ENCODE measurements at regions not wholly inside any gene's neighbourhood (a gene's known extent, or its start where the extent isn't known, plus 50 kb on each side); places are given as distances from the start of the nearest gene placed in this dataset.

DNA sequence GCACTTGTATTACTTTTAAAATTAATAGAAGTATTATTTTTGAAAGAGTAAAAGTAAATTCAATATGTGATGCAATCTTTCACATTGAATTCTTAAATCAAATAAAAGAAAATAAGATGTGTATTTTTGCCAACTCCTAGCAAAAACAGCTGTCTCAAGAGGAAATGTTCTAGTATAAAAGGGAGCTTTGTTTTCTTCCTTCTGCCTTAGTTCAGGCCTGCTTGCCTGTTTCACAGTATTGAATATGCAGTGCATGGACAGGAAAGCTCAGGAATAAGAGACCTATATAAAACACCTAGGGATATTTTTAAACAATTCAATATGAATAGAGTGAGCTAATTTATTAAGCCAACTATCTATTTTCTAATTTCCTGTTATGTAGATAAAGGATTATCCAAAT lies 294.8 kb upstream of the G2E3 start:
- Histone ChIP-seq H3K4me1 (replicated peaks in 1 of 2) (no peaks in the 10 kb centered on the region), H3K27ac (no peak overlapping the region), H3K27me3 (no peaks in the 10 kb centered on the region), H3K4me3 (no peak overlapping the region), H3K9me3 (replicated peaks in 1 of 3) (no peaks in the 10 kb centered on the region), H3K36me3 (replicated peaks in 1 of 2) (no peaks in the 10 kb centered on the region)
- no peak for DNase-seq
- TF ChIP-seq POLR2A (IDR thresholded peaks at IDR 0.05), result no peak
- TF ChIP-seq, protein P1, sequence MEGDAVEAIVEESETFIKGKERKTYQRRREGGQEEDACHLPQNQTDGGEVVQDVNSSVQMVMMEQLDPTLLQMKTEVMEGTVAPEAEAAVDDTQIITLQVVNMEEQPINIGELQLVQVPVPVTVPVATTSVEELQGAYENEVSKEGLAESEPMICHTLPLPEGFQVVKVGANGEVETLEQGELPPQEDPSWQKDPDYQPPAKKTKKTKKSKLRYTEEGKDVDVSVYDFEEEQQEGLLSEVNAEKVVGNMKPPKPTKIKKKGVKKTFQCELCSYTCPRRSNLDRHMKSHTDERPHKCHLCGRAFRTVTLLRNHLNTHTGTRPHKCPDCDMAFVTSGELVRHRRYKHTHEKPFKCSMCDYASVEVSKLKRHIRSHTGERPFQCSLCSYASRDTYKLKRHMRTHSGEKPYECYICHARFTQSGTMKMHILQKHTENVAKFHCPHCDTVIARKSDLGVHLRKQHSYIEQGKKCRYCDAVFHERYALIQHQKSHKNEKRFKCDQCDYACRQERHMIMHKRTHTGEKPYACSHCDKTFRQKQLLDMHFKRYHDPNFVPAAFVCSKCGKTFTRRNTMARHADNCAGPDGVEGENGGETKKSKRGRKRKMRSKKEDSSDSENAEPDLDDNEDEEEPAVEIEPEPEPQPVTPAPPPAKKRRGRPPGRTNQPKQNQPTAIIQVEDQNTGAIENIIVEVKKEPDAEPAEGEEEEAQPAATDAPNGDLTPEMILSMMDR (IDR thresholded peaks at IDR 0.05), result no peak
- intact Hi-C loops (cut with DNase I), result no loop called here

DNA sequence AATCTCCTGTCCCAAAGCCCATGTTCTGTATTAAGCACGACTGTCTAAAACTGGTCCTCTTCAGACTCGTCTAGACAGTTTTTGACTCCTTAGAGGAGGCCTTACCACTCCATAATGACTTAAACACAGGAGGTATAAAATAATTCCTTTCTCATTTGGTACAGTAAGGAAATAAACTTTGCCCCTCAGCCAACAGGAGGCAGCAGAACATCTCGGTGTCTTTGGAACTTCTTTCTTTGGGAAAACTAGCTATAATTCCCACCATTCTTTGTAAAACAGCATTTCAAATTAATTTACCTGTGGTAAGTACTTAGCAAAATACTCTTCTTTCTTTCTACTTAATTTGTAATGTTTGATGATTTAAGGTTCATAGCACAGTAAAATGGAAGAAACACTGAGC lies 292.7 kb upstream of the G2E3 start:
- WGBS, 4 donors, result 76 to 87% (median 86%) methylated on average over 3 of the region's 3 CpGs
- H3K36me3 ChIP-seq (replicated peaks in 1 of 2), result no peaks in the 10 kb centered on the region
- no peak overlapping the region for H3K4me3 ChIP-seq
- H3K27me3 ChIP-seq, result no peaks in the 10 kb centered on the region
- no peak overlapping the region for H3K27ac ChIP-seq
- intact Hi-C loops (cut with DNase I), result no loop called here
- H3K9me3 ChIP-seq (replicated peaks in 1 of 3), result no peaks in the 10 kb centered on the region
- no peak for DNase-seq
- no peaks in the 10 kb centered on the region for H3K4me1 ChIP-seq (replicated peaks in 1 of 2)
- TF ChIP-seq, protein P1 (IDR thresholded peaks at IDR 0.05), result no peak
- no peak for TF ChIP-seq POLR2A (IDR thresholded peaks at IDR 0.05)

DNA sequence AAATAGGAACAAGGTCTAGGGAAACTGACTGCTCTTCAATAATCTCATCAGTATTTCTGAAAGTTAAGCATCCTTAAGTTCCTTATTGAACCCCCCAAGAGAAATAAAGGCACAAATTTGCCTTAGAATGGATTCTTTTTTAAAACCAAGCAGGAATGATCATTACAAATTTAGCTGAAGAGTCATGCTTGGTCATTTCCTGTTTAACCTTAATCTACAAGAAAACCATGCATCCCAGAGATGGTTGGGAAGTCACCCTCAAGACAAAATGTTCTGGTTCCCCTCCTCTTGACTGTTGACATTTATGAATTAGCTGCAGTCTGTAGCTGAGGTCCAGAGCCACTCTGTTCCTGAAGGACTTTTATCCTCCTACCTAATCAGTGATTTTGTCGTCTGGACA lies 291.8 kb upstream of the G2E3 start:
- 67 to 75% (median 70%) methylated on average over 1 of the region's 1 CpG for WGBS, 4 donors
- DNase-seq, result no peak
- TF ChIP-seq, protein P1 (IDR thresholded peaks at IDR 0.05), result no peak
- Histone ChIP-seq H3K36me3 (replicated peaks in 1 of 2) (no peaks in the 10 kb centered on the region), H3K27me3 (no peaks in the 10 kb centered on the region), H3K27ac (no peak overlapping the region), H3K4me1 (replicated peaks in 1 of 2) (no peaks in the 10 kb centered on the region), H3K4me3 (no peak overlapping the region), H3K9me3 (replicated peaks in 1 of 3) (no peaks in the 10 kb centered on the region)
- intact Hi-C loops (cut with DNase I), result no loop called here

DNA sequence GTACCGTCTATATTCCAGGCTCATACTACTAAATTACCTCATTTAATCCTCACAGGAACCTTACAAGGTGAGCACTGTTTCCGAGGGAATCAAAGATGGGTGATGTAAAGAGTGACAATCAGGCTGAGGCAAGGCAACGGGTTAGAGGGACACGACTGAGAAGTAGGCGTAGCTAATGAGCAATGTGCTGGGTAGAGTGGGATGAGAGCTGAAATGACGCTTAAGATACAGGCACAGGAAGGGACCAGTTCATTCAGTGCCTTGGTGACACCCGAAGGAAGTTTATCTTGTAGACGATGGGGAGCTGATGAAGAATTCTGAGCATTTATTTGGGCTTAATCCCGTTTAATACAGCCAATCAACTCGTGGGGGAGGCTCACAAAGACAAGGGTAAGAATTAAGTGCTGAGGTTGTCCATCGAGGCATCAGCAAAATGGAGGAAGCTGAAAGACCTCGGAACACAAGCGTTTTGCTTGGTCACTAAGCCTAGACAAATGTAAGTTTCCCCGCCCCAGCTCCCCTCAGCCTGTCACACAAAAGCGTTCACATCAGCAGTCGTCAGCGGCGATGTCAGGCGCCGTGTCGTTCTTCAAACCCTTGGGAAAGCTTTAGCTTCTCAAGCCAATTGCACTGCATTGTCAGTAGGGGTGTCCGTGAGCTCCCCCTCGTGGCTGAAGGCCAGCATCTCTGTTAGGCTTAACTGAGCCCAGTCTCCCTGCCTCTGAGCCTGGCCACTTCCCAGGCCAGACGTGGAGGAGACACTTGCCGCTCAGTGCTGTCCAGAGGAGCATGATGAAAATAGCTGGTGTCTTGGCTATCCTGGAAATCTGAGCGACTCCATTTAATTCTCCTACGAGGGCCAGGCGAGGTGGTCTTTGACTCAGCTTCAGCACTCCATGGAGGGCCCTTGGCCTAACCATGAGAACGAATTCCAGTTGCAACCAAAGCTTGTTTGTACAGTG lies 288.5 kb upstream of the G2E3 start:
- TF ChIP-seq, protein P1 (IDR thresholded peaks at IDR 0.05), result peak; percentile 61 to 87 (median 70)
- TF ChIP-seq POLR2A (IDR thresholded peaks at IDR 0.05), result no peak
- peak; percentile 74 to 94 (median 87) for DNase-seq

More for the DNA sequence above, 288.5 kb upstream of the G2E3 start:
- Histone ChIP-seq H3K27me3 (no peaks in the 10 kb centered on the region), H3K36me3 (replicated peaks in 1 of 2) (no peaks in the 10 kb centered on the region), H3K9me3 (replicated peaks in 1 of 3) (no peaks in the 10 kb centered on the region), H3K4me3 (no peak overlapping the region), H3K27ac (peak overlapping the region in 1 of 5 donors; percentile 32), H3K4me1 (replicated peaks in 1 of 2) (no peaks in the 10 kb centered on the region)
- 26 to 38% (median 30%) methylated on average over 25 to 29 of the region's 29 CpGs for WGBS, 4 donors
- intact Hi-C loops (cut with DNase I), result no loop called here
